NCI-H2107 (cell line): ENCODE measurements at regions not wholly inside any gene's neighbourhood (a gene's known extent, or its start where the extent isn't known, plus 50 kb on each side); places are given as distances from the start of the nearest gene placed in this dataset.

Experiments
- DNase-seq: peaks from one replicate; lab custom pipeline; 2025; lab: John Stamatoyannopoulos, UW

- DNase-seq: no peak
Measured at GRCh38 chr6:3643921-3644738, 107.4 kb downstream of the PXDC1 start.

GRCh38 chr6:3640868-3641267 lies 110.6 kb downstream of the PXDC1 start:
- no peak for DNase-seq

GRCh38 chr6:3638662-3639061 lies 112.9 kb downstream of the PXDC1 start:
- no peak for DNase-seq

- DNase-seq: no peak
Measured at GRCh38 chr6:3636060-3636459, 115.5 kb downstream of the PXDC1 start.

- no peak for DNase-seq
Measured at GRCh38 chr6:3635482-3635881, 116.0 kb downstream of the PXDC1 start.

GRCh38 chr6:3634280-3634816 lies 117.2 kb downstream of the PXDC1 start:
- no peak for DNase-seq

GRCh38 chr6:3633711-3634110 lies 117.8 kb downstream of the PXDC1 start:
- no peak for DNase-seq

GRCh38 chr6:3631877-3632276 lies 119.6 kb downstream of the PXDC1 start:
- DNase-seq: no peak

- DNase-seq: no peak
Measured at GRCh38 chr6:3631186-3631585, 120.3 kb downstream of the PXDC1 start.

GRCh38 chr6:3630258-3630835 lies 121.2 kb downstream of the PXDC1 start:
- no peak for DNase-seq

- DNase-seq: no peak
Measured at GRCh38 chr6:3627956-3628835, 123.3 kb downstream of the PXDC1 start.

GRCh38 chr6:3627501-3627900 lies 124.0 kb downstream of the PXDC1 start:
- DNase-seq: no peak

- DNase-seq: no peak
Measured at GRCh38 chr6:3625980-3626563, 125.4 kb downstream of the PXDC1 start.

GRCh38 chr6:3625149-3625979 lies 126.1 kb downstream of the PXDC1 start:
- no peak for DNase-seq

GRCh38 chr6:3624250-3625136 lies 127.0 kb downstream of the PXDC1 start:
- no peak for DNase-seq

GRCh38 chr6:3623451-3624249 lies 127.9 kb downstream of the PXDC1 start:
- no peak for DNase-seq

GRCh38 chr6:3621411-3621810 lies 130.1 kb downstream of the PXDC1 start:
- no peak for DNase-seq

GRCh38 chr6:3620937-3621336 lies 130.6 kb downstream of the PXDC1 start:
- DNase-seq: no peak

GRCh38 chr6:3620389-3620788 lies 131.1 kb downstream of the PXDC1 start:
- DNase-seq: no peak
